ENCODE measurements at regions not wholly inside any gene's neighbourhood (a gene's known extent, or its start where the extent isn't known, plus 50 kb on each side); places are given as distances from the start of the nearest gene placed in this dataset.
"Not testable (repeated sequence)": the region's sequence is repeated elsewhere in the genome, so short reads cannot be mapped to it uniquely, and the experiment has no call there.

GRCh38 chr5:38621840-38622437 lies 65.5 kb upstream of the LIFR start:
- H3K9me3 ChIP-seq = peaks cover 4 to 17% of the 10 kb centered on the region in 2 donors
- no peaks in the 10 kb centered on the region for H3K36me3 ChIP-seq
- H3K27me3 ChIP-seq = no peaks in the 10 kb centered on the region
- no peak for DNase-seq
- no peak overlapping the region for H3K27ac ChIP-seq
- TF ChIP-seq, protein P1, sequence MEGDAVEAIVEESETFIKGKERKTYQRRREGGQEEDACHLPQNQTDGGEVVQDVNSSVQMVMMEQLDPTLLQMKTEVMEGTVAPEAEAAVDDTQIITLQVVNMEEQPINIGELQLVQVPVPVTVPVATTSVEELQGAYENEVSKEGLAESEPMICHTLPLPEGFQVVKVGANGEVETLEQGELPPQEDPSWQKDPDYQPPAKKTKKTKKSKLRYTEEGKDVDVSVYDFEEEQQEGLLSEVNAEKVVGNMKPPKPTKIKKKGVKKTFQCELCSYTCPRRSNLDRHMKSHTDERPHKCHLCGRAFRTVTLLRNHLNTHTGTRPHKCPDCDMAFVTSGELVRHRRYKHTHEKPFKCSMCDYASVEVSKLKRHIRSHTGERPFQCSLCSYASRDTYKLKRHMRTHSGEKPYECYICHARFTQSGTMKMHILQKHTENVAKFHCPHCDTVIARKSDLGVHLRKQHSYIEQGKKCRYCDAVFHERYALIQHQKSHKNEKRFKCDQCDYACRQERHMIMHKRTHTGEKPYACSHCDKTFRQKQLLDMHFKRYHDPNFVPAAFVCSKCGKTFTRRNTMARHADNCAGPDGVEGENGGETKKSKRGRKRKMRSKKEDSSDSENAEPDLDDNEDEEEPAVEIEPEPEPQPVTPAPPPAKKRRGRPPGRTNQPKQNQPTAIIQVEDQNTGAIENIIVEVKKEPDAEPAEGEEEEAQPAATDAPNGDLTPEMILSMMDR (IDR thresholded peaks at IDR 0.05) = no peak
- no peak for ATAC-seq
- intact Hi-C loops (cut with DNase I) = no loop called here
- H3K4me3 ChIP-seq = no peak overlapping the region
- no peaks in the 10 kb centered on the region for H3K4me1 ChIP-seq

DNA sequence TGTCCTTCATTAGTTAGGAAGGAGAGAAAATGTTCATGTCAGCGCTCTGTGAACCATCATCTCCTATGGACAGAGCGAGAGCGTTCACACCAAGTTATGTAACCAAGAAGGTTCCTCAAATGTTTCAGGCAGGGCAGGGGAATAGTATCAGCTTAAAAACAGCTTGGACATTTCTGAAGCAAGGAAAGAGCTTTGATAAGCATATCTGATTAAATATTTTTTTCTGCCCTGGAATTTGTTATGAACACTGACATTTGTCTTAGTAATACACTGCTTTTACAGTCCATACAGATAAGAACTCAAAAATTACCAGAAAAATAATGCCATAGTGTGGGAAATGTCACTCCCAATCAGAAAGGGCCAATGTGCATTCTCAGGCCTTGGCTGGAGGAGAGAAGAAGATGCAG lies 66.3 kb upstream of the LIFR start:
- no peaks in the 10 kb centered on the region for H3K36me3 ChIP-seq
- no peak overlapping the region for H3K27ac ChIP-seq
- H3K9me3 ChIP-seq = peaks cover 4 to 17% of the 10 kb centered on the region in 2 donors
- no peaks in the 10 kb centered on the region for H3K4me1 ChIP-seq
- intact Hi-C loops (cut with DNase I) = no loop called here
- no peak for ATAC-seq
- no peaks in the 10 kb centered on the region for H3K27me3 ChIP-seq
- no peak overlapping the region for H3K4me3 ChIP-seq
- DNase-seq = peak in 1 of 4 donors; percentile 55
- TF ChIP-seq, protein P1 (IDR thresholded peaks at IDR 0.05) = no peak

- H3K36me3 ChIP-seq; H3K4me3 ChIP-seq; intact Hi-C loops (cut with DNase I); DNase-seq; H3K9me3 ChIP-seq; H3K27ac ChIP-seq; H3K27me3 ChIP-seq; H3K4me1 ChIP-seq; ATAC-seq: not testable (repeated sequence)
Observed at GRCh38 chr5:38624541-38624940, 68.1 kb upstream of the LIFR start.

DNA sequence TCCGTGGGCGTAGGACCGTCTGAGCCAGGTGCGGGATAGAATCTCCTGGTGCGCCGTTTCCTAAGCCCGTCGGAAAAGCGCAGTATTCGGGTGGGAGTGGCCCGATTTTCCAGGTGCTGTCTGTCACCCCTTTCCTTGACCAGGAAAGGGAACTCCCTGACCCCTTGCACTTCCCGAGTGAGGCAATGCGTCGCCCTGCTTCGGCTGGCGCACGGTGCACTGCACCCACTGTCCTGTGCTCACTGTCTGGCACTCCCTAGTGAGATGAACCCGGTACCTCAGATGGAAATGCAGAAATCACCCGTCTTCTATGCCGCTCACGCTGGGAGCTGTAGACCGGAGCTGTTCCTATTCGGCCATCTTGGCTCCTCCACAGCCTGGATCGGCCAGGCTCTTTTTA lies 74.9 kb upstream of the LIFR start:
- H3K4me1 ChIP-seq; H3K36me3 ChIP-seq; ATAC-seq; intact Hi-C loops (cut with DNase I); H3K27me3 ChIP-seq; H3K4me3 ChIP-seq; DNase-seq; H3K27ac ChIP-seq: not testable (repeated sequence)
- peaks cover 0 to 16% of the 10 kb centered on the region in 2 donors for H3K9me3 ChIP-seq

DNA sequence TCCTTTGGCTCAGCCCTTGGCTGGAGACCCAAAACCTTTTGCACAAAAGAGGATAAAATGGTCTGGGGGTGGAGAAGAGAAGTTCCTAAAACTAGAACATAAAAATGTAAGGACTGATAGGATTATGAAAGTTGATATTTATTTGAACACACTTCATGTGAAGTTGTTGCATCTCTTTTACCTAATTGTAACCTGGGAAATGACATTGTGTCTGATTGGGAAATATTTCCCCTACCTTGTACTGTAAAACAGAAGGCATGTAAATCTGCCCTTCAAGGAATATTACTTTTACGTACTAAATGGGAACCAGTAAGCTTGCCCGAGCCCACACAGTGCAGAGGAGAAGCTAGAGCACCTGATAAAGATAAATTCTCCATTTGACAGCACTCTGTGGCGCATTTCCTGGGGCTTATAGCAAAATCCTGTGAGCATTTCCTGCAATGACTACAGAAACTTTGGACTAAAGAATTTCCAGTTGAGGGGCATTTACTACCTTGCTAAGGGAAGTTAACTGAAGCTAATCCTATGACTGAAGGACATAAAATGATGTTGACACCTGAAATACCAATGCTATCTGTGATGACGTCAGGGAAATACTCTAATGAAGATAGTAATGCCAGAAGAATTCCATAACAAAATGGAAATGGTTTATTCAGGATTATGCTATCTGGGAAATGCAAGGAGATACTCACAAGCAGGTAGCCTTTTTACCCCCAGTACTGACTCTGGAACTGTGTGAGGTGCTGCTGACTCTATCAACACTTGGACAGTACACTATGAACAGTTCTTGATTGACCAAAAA lies 78.3 kb upstream of the LIFR start:
- ATAC-seq (no peak), DNase-seq (no peak)
- Histone ChIP-seq H3K27ac (no peak overlapping the region), H3K9me3 (peaks cover 0 to 16% of the 10 kb centered on the region in 2 donors), H3K27me3 (no peaks in the 10 kb centered on the region), H3K36me3 (no peaks in the 10 kb centered on the region), H3K4me3 (no peak overlapping the region), H3K4me1 (no peaks in the 10 kb centered on the region)
- TF ChIP-seq, protein P1 (IDR thresholded peaks at IDR 0.05) = no peak
- intact Hi-C loops (cut with DNase I) = no loop called here

DNA sequence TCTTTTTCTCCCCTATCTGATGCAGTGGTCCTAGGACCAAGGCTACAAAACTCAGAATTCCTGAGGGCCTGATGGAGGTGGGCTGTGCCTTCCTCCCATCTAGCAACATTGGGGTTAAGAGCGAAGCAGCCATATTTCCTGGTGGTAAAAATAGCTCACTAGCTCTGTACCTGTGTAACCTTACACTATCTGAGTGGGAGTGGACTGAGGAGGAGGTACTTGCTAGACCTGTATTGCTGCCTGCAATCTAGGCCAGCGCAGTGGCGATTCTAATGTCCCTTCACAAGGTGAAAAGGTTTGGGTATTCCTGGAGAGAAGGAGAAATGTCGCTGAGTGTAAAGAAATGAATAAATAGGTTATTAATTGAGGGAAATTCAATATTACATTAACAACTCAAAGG lies 80.2 kb upstream of the LIFR start:
- peak in 2 of 4 donors; percentile 47 to 59 for DNase-seq
- H3K27ac ChIP-seq = no peak overlapping the region

More for the DNA sequence above, 80.2 kb upstream of the LIFR start:
- H3K27me3 ChIP-seq = no peaks in the 10 kb centered on the region
- TF ChIP-seq, protein P1 (IDR thresholded peaks at IDR 0.05) = no peak
- no peak overlapping the region for H3K4me3 ChIP-seq
- peaks cover 0 to 15% of the 10 kb centered on the region in 2 donors for H3K9me3 ChIP-seq
- peak; percentile 85 for ATAC-seq
- H3K4me1 ChIP-seq = no peaks in the 10 kb centered on the region
- intact Hi-C loops (cut with DNase I) = no loop called here
- H3K36me3 ChIP-seq = no peaks in the 10 kb centered on the region
